ENCODE measurements at regions not wholly inside any gene's neighbourhood (a gene's known extent, or its start where the extent isn't known, plus 50 kb on each side); places are given as distances from the start of the nearest gene placed in this dataset.

DNA sequence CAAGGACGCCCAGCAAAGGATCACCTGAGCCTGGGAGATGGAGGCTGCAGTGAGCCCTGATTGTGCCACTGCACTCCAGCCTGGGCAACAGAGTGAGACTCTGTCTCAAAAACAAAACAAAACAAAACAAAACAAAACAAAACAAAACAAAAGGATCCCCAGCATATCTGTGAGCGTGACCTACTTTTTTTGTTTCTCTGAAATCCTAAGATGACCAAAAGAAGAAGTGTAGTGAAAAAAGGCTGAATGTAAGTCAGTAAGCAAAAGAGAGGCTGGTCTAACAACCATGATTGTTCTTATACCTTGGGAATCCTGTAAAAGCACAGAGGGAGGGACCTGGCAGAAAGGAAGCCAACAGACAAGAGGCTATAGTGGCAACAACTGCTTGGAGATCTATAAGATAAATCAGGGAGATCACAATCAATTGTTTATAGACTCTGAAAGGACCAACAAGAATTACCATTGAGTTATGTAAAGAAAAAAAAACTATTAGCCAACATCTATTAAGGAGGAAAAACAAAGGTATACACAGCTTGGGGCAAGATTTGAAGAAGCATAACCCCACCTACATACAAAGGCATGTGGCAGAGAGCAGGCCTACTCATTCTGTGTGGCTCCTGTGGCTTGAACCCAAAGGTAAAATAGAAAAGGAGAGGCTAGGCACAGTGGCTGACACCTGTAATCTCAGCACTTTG lies 255.2 kb upstream of the KLF14 start:
- Histone ChIP-seq H3K4me3 (ENCODE audit: low read depth, low read length) (no peak overlapping the region), H3K36me3 (ENCODE audit: control insufficient read depth in 2 of 2, insufficient read depth in 1 of 2, low read length in 2 of 2) (no peaks in the 10 kb centered on the region), H3K9me3 (ENCODE audit: control insufficient read depth, insufficient read depth, low read depth, low read length) (no peaks in the 10 kb centered on the region), H3K27ac (ENCODE audit: extremely low read depth, low read depth, low read length) (no peak overlapping the region), H3K4me1 (ENCODE audit: control insufficient read depth, insufficient read depth, low read length) (peaks cover under 1% of the 10 kb centered on the region; the same call in 1 of the 2 replicates)
- TF ChIP-seq IKZF3 (tag by site-specific recombination; IDR thresholded peaks at IDR 0.05) (no peak), ZIC2 (tag by site-specific recombination; IDR thresholded peaks at IDR 0.05) (no peak), ZFHX2 (tag by site-specific recombination; conservative IDR thresholded peaks at IDR 0.05) (peak; percentile 26; the same call in 1 of the 2 replicates), ZNF830 (tag by site-specific recombination; IDR thresholded peaks at IDR 0.05; ENCODE audit: low read depth) (no peak), ZNF266 (tag by site-specific recombination; IDR thresholded peaks at IDR 0.05; ENCODE audit: low read depth) (no peak), ZNF366 (tag by site-specific recombination; conservative IDR thresholded peaks at IDR 0.05) (no peak), ZNF2 (tag by site-specific recombination; IDR thresholded peaks at IDR 0.05) (no peak)
- CTCF ChIA-PET: interaction anchor here (0.6 to 2.0 kb wide), 5 partner anchors 51 to 125 kb away, joined by 4 to 11 read pairs (median 5); no protein-coding TSS in a partner anchor
- POLR2A ChIA-PET: interaction anchor here (0.7 kb wide), 1 partner anchor 15 kb away, joined by 3 read pairs; no protein-coding TSS in a partner anchor

DNA sequence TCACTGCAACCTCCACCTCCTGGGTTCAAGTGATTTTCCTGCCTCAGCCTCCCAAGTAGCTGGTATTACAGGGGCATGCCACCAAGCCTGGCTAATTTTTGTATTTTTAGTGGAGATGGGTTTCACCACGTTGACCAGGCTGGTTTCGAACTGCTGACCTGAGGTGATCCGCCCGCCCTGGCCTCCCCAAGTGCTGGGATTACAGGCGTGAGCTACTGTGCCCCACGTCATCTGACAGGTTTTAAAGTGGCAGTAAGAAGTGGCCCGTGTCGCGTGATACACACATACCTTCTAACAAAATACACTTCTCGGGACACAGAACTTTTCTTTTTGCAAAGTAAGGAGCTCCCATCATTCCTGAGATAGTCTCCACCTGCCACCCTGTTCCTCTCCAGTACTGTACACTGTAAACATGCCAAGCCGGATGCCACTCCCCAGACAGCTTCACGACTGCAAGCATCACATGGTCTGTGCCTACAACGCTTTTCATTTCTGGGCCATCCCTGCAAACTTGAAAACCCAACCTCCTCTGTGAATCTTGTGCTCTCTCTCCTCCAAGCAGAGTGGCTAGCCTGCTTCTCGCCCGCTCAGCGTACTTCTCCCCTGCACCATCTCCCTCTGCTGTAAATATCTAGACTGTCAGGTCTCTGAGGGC lies 256.3 kb upstream of the KLF14 start:
- TF ChIP-seq ZFHX2 (tag by site-specific recombination; conservative IDR thresholded peaks at IDR 0.05): no peak
- TF ChIP-seq, protein P1, sequence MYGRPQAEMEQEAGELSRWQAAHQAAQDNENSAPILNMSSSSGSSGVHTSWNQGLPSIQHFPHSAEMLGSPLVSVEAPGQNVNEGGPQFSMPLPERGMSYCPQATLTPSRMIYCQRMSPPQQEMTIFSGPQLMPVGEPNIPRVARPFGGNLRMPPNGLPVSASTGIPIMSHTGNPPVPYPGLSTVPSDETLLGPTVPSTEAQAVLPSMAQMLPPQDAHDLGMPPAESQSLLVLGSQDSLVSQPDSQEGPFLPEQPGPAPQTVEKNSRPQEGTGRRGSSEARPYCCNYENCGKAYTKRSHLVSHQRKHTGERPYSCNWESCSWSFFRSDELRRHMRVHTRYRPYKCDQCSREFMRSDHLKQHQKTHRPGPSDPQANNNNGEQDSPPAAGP (tag by site-specific recombination; IDR thresholded peaks at IDR 0.05): no peak
- no peak for TF ChIP-seq ZNF354C (tag by site-specific recombination; IDR thresholded peaks at IDR 0.05; ENCODE audit: borderline replicate concordance, low read depth)
- no peak for TF ChIP-seq ZBTB20 (tag by site-specific recombination; IDR thresholded peaks at IDR 0.05)
- TF ChIP-seq ZXDB (tag by site-specific recombination; IDR thresholded peaks at IDR 0.05): no peak
- TF ChIP-seq, protein P2, sequence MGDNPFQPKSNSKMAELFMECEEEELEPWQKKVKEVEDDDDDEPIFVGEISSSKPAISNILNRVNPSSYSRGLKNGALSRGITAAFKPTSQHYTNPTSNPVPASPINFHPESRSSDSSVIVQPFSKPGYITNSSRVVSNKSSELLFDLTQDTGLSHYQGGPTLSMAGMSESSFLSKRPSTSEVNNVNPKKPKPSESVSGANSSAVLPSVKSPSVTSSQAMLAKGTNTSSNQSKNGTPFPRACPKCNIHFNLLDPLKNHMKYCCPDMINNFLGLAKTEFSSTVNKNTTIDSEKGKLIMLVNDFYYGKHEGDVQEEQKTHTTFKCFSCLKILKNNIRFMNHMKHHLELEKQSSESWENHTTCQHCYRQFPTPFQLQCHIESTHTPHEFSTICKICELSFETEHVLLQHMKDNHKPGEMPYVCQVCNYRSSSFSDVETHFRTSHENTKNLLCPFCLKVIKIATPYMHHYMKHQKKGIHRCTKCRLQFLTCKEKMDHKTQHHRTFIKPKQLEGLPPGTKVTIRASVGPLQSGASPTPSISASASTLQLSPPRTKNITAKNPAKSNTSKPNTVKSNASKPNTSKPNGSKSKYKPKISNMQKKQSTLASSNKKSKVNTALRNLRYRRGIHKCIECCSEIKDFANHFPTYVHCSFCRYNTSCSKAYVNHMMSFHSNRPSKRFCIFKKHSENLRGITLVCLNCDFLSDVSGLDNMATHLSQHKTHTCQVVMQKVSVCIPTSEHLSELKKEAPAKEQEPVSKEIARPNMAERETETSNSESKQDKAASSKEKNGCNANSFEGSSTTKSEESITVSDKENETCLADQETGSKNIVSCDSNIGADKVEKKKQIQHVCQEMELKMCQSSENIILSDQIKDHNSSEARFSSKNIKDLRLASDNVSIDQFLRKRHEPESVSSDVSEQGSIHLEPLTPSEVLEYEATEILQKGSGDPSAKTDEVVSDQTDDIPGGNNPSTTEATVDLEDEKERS (tag by site-specific recombination; IDR thresholded peaks at IDR 0.05): no peak
- TF ChIP-seq ZNF624 (tag by site-specific recombination; IDR thresholded peaks at IDR 0.05): no peak
- no peak for TF ChIP-seq ZNF426 (tag by site-specific recombination; IDR thresholded peaks at IDR 0.05)
- H3K27ac ChIP-seq (ENCODE audit: extremely low read depth, low read depth, low read length): no peak overlapping the region
- no peaks in the 10 kb centered on the region for H3K36me3 ChIP-seq (ENCODE audit: control insufficient read depth in 2 of 2, insufficient read depth in 1 of 2, low read length in 2 of 2)
- POLR2A ChIA-PET: no interaction called here
- H3K4me1 ChIP-seq (ENCODE audit: control insufficient read depth, insufficient read depth, low read length): peaks cover 4% of the 10 kb centered on the region; the same call in 1 of the 2 replicates
- no peaks in the 10 kb centered on the region for H3K9me3 ChIP-seq (ENCODE audit: control insufficient read depth, insufficient read depth, low read depth, low read length)
- CTCF ChIA-PET: interaction anchor here (0.6 to 2.0 kb wide), 3 partner anchors 8 to 126 kb away, joined by 4 to 8 read pairs (median 4); no protein-coding TSS in a partner anchor
- no peak overlapping the region for H3K4me3 ChIP-seq (ENCODE audit: low read depth, low read length)

DNA sequence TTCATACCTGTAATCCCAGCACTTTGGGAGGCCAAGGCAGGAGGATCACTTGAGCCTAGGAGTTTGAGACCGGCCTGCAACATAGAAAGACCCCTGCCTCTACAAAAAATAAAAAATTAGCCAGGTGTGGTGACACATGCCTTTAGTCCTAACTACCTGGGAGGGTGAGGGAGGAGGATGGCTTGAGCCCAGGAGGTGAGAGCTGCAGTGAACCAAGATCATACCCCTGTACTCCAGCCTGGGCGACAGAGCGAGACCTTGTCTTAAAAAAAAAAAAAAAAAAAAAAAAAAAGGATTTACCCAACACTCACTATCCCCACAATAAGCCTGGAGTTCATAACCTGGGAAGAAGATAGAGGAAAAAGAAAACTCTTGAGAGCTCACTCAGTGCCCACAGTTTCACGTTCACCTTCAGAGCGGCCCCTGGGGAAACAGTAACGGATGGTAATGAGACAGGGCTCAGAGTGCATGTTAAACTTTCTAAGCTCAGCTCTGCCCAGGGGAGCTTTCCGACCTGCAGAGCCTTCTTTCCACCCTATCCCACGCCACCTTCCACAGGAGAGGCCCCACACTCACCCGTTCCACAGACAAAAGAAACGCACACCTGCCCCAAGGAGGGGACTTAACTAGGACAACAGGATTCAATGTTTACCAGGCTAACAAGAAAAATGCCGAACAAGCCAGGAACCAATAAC lies 259.8 kb upstream of the KLF14 start:
- POLR2A ChIA-PET: no interaction called here

More for the DNA sequence above, 259.8 kb upstream of the KLF14 start:
- CTCF ChIA-PET: interaction anchor here (1.1 to 4.2 kb wide), 2 partner anchors 11 to 82 kb away, joined by 3 to 37 read pairs; no protein-coding TSS in a partner anchor
- TF ChIP-seq RBAK (tag by site-specific recombination; IDR thresholded peaks at IDR 0.05) (no peak), ZNF701 (tag by site-specific recombination; IDR thresholded peaks at IDR 0.05) (no peak), OVOL3 (tag by site-specific recombination; IDR thresholded peaks at IDR 0.05) (no peak)
- Histone ChIP-seq H3K36me3 (ENCODE audit: control insufficient read depth in 2 of 2, insufficient read depth in 1 of 2, low read length in 2 of 2) (no peaks in the 10 kb centered on the region), H3K4me3 (ENCODE audit: low read depth, low read length) (no peak overlapping the region), H3K4me1 (ENCODE audit: control insufficient read depth, insufficient read depth, low read length) (peaks cover 17% of the 10 kb centered on the region), H3K27ac (ENCODE audit: extremely low read depth, low read depth, low read length) (no peak overlapping the region), H3K9me3 (ENCODE audit: control insufficient read depth, insufficient read depth, low read depth, low read length) (no peaks in the 10 kb centered on the region)

Data from HEK293 (cell line).